Stimulated activated CD4-positive, alpha-beta T cell treated with anti-CD3 and anti-CD28 coated beads, TNF-alpha, amount 100 ng/mL, for 24 hours (primary cell): ENCODE measurements at regions not wholly inside any gene's neighbourhood (a gene's known extent, or its start where the extent isn't known, plus 50 kb on each side); places are given as distances from the start of the nearest gene placed in this dataset.

Source experiments
- DNase-seq, 3 experiments: peaks; one replicate each; pipeline ENCODE4 v3.0.0-alpha.2; 2020; ENCODE audit warnings: low read depth in 3 of 3

DNA sequence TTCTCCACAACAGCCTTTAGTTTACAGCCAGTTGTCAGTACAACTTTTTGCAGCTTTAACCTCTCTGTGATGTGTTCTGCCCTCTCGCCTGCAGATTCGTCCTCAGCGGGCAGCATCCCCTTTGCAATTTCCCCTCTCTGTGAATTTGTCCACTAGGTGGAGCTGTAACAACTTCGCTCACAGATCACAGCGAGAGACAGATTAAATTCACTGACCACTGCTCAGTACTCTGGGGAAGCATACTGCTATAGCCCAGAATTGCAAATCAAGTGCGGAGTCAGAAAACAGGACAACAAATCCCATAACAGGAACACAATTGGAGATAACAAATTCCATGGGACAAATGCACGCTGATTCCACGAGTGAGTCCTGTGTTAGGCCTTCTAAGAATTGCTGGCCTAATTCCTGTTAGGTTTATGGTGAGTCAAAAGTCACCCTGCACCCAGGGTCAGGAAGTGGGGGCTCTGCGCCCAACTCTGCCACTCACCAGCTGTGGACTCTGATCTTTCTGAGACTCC lies 2124.9 kb downstream of the MAT2B start:
- no peak for DNase-seq

GRCh38 chr5:165631235-165631634 lies 2125.8 kb downstream of the MAT2B start:
- DNase-seq, result no peak

DNA sequence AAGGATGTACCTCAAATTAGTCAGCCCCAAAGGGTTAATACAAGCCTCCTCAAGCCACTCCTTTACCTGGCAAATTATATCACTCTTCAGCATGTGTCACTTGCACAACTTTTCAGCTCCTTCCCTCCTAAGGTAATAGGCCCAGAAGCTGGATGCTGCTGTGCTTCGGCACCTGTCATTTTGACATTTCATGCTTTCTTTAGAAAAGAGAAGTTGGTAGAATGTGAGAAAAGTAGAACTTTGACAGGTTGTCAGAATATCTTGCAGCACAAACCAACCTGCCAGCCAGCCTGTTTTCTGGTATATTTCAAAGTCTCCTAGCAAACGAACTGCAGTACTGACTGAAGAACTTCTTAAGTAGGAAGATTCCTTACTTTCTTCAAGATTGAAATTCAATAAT lies 2136.9 kb downstream of the MAT2B start:
- DNase-seq, result no peak

- DNase-seq, result no peak
Measured at GRCh38 chr5:165665735-165666400, 2160.4 kb downstream of the MAT2B start.

DNA sequence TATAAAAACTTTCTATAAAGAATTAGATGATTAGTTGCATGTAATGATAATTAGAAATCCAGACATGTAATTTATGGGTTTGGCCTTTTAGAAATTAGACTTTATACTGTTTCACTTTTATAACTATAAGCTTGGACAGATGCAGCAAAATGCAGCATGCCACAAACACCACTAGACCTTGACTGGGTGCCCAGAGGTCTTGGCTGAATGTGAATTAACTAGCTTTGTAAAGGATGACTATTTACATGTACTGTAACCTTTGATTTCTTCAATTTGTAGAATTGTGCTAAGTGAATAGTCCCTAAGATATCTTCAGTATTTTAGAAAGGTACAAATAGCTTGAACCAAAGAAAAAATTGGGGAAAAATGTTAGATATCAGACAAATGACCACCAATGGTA lies 2168.1 kb downstream of the MAT2B start:
- no peak for DNase-seq

GRCh38 chr5:165695796-165696195 lies 2190.4 kb downstream of the MAT2B start:
- DNase-seq, result no peak

GRCh38 chr5:165705960-165706359 lies 2200.5 kb downstream of the MAT2B start:
- no peak for DNase-seq

DNA sequence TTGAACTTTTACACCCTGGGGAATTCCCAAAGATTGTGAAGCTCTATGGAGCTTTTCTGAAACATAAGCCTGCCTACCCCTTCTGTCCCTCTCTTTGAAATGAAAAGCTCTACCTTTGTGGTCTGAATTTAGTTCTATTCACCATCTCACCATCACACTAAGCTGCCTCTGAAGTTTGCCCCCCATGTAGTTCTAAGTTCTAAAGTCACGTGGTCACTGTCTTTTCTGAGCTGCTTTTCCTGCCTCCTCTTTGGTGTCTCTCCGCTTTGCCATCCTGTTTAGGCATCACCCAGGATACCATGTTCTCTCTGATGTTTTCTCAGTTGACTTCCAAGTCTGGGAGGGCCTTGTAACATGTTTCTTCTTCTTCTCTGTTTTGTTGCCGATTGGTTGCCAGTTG lies 2206.6 kb downstream of the MAT2B start:
- no peak for DNase-seq

- no peak for DNase-seq
Measured at GRCh38 chr5:165714598-165714997, 2209.2 kb downstream of the MAT2B start.

- DNase-seq, result no peak
Measured at GRCh38 chr5:165720901-165721300, 2215.5 kb downstream of the MAT2B start.

DNA sequence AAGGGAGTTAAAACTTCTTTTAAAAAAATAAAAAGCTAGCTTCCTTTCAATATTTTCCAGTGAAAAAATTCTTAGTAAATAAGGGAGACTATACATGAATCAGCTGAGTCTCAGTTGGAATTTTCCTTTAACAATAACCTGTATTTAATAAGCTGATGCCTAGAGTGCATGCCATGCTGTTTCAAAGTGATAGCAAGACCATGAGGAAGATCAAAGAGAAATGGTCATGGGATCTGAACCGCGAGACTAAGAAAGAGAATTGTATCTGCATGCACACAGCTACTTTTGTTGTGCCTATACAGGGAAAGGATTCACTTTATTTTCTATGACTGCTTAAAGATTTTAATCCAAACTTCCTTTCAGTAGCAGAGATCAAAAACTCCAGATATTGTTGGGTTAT lies 2217.0 kb downstream of the MAT2B start:
- DNase-seq, result no peak

GRCh38 chr5:165723931-165724330 lies 2218.5 kb downstream of the MAT2B start:
- no peak for DNase-seq

DNA sequence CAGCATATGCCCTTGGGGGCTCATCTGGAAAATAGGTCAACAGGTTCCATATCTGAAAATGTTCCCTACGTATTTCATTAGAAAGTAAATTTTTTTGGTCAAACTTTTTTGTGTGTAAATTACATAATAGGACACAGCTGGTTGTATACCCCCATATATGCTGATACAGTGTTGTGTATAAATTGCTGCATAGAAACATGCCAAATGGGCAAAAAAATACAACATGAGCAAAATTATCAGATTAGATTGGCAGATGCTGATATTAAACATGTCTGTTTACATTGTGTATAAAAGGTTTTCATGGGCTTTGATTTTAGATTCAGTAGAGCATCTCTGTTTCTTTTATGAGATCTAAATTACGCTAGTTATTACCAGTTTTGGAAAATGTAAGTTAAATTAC lies 2223.0 kb downstream of the MAT2B start:
- no peak for DNase-seq

- no peak for DNase-seq
Measured at GRCh38 chr5:165735388-165735787, 2230.0 kb downstream of the MAT2B start.

DNA sequence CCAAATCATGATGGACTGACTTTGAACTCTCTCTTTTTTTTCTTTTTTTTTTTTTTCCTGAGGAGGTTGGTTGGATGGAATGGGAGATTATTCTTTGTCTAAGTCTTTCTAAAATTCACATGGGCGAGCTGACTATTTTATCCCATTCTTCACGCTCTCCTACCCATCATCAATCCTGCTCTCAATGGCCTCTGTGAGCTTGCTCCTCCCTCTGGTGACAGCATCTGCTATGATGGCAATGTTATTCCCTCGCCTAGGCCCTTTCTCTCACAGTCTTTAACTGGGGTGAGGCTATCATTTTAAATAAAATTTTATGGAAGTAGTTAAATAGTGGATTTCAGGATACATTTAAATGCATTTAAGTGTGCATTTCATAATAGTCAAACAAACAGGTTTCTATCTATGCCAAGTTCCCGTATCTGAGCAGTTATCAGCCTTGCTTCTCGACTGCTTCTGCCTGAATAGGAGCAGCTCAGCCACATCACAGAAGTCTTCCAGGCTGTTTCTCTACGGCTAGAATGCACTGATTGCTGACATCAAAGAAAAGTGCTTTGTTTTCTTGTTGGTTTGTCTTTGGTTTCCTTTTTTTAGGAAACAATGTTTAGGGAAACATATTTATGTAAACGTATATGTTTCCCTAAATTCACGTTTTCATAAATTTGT lies 2233.8 kb downstream of the MAT2B start:
- no peak for DNase-seq

DNA sequence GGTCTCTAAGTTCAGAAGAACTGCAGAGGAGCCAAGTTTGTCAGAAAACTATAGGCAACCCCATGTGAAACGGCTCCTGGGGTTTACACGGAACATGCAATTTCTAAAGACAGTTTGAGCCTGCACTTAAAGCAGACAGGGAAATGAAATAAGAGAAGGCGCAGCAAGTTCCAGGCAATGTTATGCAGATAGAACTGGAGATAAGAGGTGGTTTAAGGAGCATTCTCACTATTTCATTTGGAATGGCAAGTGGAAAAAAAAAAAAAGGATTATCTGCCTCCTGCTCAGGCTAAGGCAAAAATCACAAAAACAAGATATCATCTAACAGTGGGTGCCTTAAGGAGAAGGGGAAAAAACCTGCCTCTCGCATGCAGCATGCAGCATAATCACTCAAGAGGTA lies 2252.4 kb downstream of the MAT2B start:
- DNase-seq, result no peak

GRCh38 chr5:165775111-165775510 lies 2269.7 kb downstream of the MAT2B start:
- DNase-seq, result no peak

- no peak for DNase-seq
Measured at GRCh38 chr5:165779505-165779904, 2274.1 kb downstream of the MAT2B start.

- DNase-seq, result no peak
Measured at GRCh38 chr5:165780901-165781300, 2275.5 kb downstream of the MAT2B start.

DNA sequence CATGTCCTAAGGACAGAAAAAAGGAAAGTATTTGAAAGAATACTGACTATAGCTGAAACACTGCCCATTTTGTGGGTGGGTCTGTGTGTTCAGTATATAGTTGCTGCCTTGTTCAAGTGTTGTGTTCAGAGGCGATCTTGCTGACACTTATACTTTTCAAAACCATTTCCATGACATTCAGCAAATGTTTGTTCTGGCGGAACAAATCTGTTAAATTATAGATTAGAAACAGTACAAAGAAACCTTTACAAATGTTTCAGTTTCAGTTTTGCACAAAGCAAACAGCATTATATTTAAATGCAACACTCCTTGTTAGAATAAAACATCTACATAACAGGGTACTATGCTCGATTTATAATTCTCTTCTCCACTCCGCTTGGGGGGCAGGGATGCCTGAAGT lies 2276.3 kb downstream of the MAT2B start:
- no peak for DNase-seq

DNA sequence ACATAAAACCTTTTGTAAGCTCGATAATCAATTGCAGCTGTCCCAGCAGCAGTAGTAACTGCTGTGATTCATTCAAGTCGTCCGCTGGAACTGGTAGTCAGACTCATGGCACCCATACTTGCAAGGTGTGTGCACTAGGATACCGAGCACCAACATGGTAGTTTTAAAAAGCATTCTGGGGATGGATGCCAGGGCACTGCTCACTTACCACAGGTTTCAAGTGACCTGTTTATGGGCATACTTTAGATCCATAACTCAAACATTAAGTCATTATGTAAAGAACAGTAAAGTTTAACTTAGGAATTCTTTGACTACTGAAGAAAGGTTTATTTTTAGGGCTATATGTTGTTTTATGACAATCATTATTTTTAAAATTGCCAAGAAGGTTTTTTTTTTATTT lies 2277.6 kb downstream of the MAT2B start:
- DNase-seq, result no peak

GRCh38 chr5:165786073-165786472 lies 2280.7 kb downstream of the MAT2B start:
- no peak for DNase-seq

DNA sequence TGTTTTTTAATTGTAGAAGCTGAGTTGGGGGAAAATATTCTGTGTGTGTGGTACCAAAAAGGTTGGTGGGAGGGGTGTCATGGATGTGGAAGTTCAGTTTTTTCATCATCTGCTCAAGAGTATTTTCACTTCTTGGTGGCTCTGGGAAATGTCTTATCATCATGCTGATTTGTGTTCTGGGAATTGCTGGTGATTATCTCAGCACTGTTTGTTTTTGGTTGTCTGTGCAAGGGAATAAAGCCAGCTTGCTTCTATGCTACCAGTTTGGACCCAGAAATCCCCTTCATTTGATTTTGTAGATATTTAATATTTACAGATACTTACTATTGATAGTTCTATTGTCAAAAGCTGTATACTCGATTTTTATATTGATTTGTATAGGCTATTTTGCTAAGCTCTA lies 2289.7 kb downstream of the MAT2B start:
- no peak for DNase-seq

DNA sequence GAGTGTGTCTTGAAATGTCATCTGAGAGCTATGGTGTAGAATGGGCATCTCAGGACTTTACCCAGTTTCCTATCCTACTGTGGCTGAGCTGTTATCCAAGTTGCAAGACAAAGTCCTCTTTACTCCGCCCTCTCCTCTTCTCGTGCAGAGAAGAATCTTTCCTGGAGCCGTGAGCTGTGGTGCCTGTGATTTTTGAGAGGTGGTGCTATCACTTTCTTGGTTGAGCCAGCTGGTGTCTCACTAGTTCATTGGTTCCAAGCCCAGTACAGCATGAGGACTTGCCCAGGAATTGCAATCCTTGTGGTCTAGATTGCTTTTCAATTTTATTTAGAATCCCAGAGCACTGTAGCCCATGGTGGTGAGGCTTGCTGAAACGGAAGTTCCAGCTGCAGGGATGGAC lies 2300.3 kb downstream of the MAT2B start:
- no peak for DNase-seq
